ENCODE measurements at regions not wholly inside any gene's neighbourhood (a gene's known extent, or its start where the extent isn't known, plus 50 kb on each side); places are given as distances from the start of the nearest gene placed in this dataset.

DNA sequence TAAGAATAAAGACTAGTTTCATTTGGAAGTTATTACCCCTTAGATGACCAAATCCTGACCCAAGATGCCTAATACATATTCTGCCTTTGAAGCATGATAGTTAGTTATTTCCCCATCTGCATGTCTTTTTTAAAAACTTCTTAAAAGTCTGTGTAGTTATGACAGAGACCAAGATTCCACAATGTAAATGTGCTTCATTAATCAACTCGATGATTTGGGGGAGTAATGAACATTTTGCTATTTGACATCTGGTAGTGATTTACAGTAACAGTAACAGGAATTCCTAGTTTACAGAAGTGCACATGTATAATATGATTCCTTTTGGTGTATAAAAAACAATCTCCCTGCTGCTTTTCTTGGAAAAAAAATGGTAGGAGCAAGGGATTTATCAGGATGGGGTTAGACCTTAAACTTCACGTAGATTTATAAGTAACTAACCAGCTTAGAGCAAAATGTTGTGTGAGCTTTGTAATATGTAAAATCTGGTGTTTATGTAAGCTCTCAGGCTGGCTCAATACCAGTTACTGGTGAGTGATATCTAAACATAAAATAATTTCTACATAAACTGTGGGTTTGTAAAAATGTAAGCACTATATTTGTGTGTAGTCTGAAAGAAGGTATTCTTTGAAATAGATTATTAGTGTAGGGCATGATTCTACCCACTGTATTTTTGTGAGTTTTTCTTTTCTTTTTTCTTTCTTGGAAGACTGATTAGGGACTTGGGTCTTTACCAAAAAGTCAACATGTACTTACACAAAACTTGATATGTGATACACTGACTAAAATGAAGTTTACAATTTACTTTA, 641.6 kb downstream of the EPHA4 start:
- Histone ChIP-seq H3K4me3 (no peak overlapping the region), H3K9me3 (ENCODE audit: control insufficient read depth in 4 of 4, insufficient read depth in 3 of 4, low read length in 3 of 4) (peaks cover 0 to 14% (median 4%) of the 10 kb centered on the region in 4 donors), H3K27ac (ENCODE audit: low read depth in 1 of 2, low read length in 1 of 2) (no peak overlapping the region), H3K4me1 (ENCODE audit: control insufficient read depth in 5 of 5, insufficient read depth in 5 of 5, low read length in 5 of 5) (peaks cover 0 to 13% (median 0%) of the 10 kb centered on the region in 5 donors), H3K27me3 (ENCODE audit: control insufficient read depth in 3 of 3, insufficient read depth in 3 of 3, low read length in 2 of 3) (no peaks in the 10 kb centered on the region), H3K9ac (ENCODE audit: insufficient read depth in 1 of 2, low read length in 2 of 2) (no peak overlapping the region), H3K36me3 (ENCODE audit: control insufficient read depth in 4 of 4, insufficient read depth in 4 of 4, low read length in 4 of 4) (no peaks in the 10 kb centered on the region)
- no peak for TF ChIP-seq CTCF (IDR thresholded peaks at IDR 0.05; ENCODE audit: control extremely low read depth, extremely low read depth)
- WGBS, 2 donors = 57 to 76% methylated on average over 2 of the region's 2 CpGs
- peak in 2 of 3 donors; percentile 70 to 74 for DNase-seq
- ATAC-seq (ENCODE audit: insufficient read depth, low FRiP score) = no peak

DNA sequence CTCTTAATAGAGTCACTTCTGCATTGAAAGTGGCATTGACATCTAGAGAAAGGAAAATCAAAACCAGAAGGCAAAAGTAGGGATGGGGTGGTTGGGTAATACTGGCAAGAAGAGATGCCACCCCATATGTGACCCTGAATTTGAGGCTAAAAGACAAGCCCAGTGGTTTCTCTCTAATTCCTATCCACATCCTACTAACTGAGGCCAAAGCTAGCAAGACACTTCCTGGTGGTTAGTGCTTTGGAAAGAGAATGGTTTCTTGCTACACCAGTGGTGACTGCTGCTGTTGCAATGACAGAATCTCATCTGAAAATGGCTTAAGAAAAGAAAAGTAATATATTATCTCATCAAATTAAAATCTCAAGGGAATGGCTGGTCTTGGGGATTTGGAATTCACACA, 640.6 kb downstream of the EPHA4 start:
- no peak for TF ChIP-seq CTCF (IDR thresholded peaks at IDR 0.05; ENCODE audit: control extremely low read depth, extremely low read depth)

GRCh38 chr2:220932041-220932440, 640.1 kb downstream of the EPHA4 start:
- DNase-seq (no peak), ATAC-seq (ENCODE audit: insufficient read depth, low FRiP score) (no peak)
- peaks cover 0 to 6% (median 0%) of the 10 kb centered on the region in 4 donors for H3K9me3 ChIP-seq (ENCODE audit: control insufficient read depth in 4 of 4, insufficient read depth in 3 of 4, low read length in 3 of 4)
- H3K4me1 ChIP-seq (ENCODE audit: control insufficient read depth in 5 of 5, insufficient read depth in 5 of 5, low read length in 5 of 5) = peaks cover 0 to 14% (median 6%) of the 10 kb centered on the region in 5 donors
- no peaks in the 10 kb centered on the region for H3K27me3 ChIP-seq (ENCODE audit: control insufficient read depth in 3 of 3, insufficient read depth in 3 of 3, low read length in 2 of 3)
- 87 to 95% methylated on average over 3 of the region's 3 CpGs for WGBS, 2 donors
- H3K27ac ChIP-seq (ENCODE audit: low read depth in 1 of 2, low read length in 1 of 2) = no peak overlapping the region
- no peak overlapping the region for H3K4me3 ChIP-seq
- no peak overlapping the region for H3K9ac ChIP-seq (ENCODE audit: insufficient read depth in 1 of 2, low read length in 2 of 2)
- no peaks in the 10 kb centered on the region for H3K36me3 ChIP-seq (ENCODE audit: control insufficient read depth in 4 of 4, insufficient read depth in 4 of 4, low read length in 4 of 4)
- no peak for TF ChIP-seq CTCF (IDR thresholded peaks at IDR 0.05; ENCODE audit: control extremely low read depth, extremely low read depth)

More for the DNA sequence above, 640.6 kb downstream of the EPHA4 start:
- ATAC-seq (ENCODE audit: insufficient read depth, low FRiP score) (no peak), DNase-seq (no peak)
- no peak overlapping the region for H3K9ac ChIP-seq (ENCODE audit: insufficient read depth in 1 of 2, low read length in 2 of 2)
- H3K27me3 ChIP-seq (ENCODE audit: control insufficient read depth in 3 of 3, insufficient read depth in 3 of 3, low read length in 2 of 3) = no peaks in the 10 kb centered on the region
- peaks cover 0 to 13% (median under 1%) of the 10 kb centered on the region in 5 donors for H3K4me1 ChIP-seq (ENCODE audit: control insufficient read depth in 5 of 5, insufficient read depth in 5 of 5, low read length in 5 of 5)
- H3K9me3 ChIP-seq (ENCODE audit: control insufficient read depth in 4 of 4, insufficient read depth in 3 of 4, low read length in 3 of 4) = peaks cover 0 to 6% (median 1%) of the 10 kb centered on the region in 4 donors
- H3K36me3 ChIP-seq (ENCODE audit: control insufficient read depth in 4 of 4, insufficient read depth in 4 of 4, low read length in 4 of 4) = no peaks in the 10 kb centered on the region
- H3K4me3 ChIP-seq = no peak overlapping the region
- H3K27ac ChIP-seq (ENCODE audit: low read depth in 1 of 2, low read length in 1 of 2) = no peak overlapping the region

Data from lung (tissue), 11 donors.